ENCODE measurements at regions not wholly inside any gene's neighbourhood (a gene's known extent, or its start where the extent isn't known, plus 50 kb on each side); places are given as distances from the start of the nearest gene placed in this dataset.
A peak's percentile ranks its signal among the peaks of the same experiment; 100 is the strongest.

DNA sequence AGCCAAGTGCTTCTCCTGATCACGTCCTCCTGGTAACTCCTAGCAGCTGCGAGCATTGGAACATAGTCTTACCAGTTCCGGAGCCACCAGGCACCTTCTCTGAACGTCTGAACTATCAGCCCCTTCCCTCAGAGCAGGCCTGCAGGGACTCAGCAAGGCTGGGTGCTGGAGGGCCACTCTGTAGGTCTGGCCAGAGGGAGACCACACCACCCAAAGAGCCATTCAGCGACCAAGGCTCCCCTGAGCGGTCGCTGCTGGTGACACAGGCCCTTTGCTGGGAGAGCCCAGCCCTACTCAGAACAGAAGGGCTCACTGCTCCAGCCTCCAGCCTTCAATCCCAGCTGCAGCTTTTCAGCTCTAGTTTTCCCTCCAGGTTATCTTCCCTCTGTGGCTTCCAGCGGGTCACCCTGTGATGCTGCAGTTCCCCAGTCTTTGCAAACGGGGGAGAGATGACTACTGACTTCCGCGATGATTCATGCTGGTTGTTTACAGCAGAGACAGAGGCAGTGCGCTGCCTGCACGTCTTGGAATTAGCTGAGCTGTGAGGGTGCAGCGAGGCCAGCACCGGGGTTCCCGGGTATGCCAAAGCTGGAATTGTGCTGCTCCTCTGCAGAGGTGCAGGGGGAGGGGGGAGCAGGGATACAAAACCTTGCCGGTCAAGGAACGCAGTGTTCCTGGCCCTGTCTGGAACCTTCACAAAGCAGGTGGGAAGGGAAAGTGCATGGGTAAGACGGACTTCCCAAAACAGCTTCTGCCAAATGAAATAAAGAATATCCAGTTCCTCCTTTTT is 161.4 kb downstream of the LY86 start:
- H3K27ac ChIP-seq: peak overlapping the region in 7 of 8 donors; percentile 7 to 84 (median 61)
- DNase-seq: no peak
- no peaks in the 10 kb centered on the region for H3K9me3 ChIP-seq
- TF ChIP-seq, protein P1, sequence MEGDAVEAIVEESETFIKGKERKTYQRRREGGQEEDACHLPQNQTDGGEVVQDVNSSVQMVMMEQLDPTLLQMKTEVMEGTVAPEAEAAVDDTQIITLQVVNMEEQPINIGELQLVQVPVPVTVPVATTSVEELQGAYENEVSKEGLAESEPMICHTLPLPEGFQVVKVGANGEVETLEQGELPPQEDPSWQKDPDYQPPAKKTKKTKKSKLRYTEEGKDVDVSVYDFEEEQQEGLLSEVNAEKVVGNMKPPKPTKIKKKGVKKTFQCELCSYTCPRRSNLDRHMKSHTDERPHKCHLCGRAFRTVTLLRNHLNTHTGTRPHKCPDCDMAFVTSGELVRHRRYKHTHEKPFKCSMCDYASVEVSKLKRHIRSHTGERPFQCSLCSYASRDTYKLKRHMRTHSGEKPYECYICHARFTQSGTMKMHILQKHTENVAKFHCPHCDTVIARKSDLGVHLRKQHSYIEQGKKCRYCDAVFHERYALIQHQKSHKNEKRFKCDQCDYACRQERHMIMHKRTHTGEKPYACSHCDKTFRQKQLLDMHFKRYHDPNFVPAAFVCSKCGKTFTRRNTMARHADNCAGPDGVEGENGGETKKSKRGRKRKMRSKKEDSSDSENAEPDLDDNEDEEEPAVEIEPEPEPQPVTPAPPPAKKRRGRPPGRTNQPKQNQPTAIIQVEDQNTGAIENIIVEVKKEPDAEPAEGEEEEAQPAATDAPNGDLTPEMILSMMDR (IDR thresholded peaks at IDR 0.05 in 8 of 11, conservative IDR thresholded peaks at IDR 0.05 in 3 of 11): no peak
- TF ChIP-seq POLR2A (IDR thresholded peaks at IDR 0.05) (no peak), POLR2AphosphoS5 (IDR thresholded peaks at IDR 0.05) (peak; percentile 37 to 43 (median 41))
- H3K4me1 ChIP-seq: peaks cover 0 to 52% (median 16%) of the 10 kb centered on the region in 6 donors
- intact Hi-C loops (cut with DNase I; ENCODE audit: low total_unique reads): no loop called here
- no peaks in the 10 kb centered on the region for H3K27me3 ChIP-seq (replicated peaks in 1 of 7)
- 56 to 78% (median 64%) methylated on average over 18 to 19 of the region's 19 CpGs for WGBS, 5 donors
- no peaks in the 10 kb centered on the region for H3K36me3 ChIP-seq
- peak overlapping the region in 2 of 8 donors; percentile 5 to 27 for H3K4me3 ChIP-seq

DNA sequence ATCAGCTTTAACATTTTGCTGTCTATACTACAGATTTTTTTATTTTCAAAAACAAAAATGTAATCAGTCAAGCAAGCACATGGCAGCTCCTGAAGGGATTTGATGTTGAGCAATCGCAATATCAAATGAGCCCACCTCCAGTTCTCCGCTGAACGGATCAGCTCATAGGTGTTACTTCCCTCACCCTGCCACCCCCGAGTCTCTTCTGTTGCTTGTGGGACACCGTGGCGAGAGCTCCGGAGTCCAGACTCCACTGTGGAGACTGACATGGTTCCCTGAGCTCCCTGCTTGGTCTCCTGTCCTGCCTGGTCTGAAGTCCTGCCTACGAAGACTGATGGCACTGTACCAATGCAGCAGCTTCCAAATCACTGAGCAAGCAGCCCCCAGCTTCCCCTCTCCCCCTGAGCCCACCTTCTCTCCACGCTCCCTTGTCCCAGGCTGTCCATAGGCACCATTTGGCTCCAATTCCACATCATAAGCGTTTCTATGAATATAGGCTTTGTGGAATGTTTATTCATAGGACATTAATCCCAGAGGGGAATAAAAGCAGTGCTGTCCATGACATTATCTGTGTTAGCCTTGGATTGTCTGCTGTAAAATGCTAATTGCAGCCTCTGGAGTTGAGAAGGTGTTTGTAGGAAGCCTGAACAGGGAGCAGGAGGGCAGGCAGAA is 162.2 kb downstream of the LY86 start:
- no peak overlapping the region for H3K4me3 ChIP-seq
- WGBS, 5 donors: 80 to 92% (median 83%) methylated on average over 10 of the region's 10 CpGs
- no peaks in the 10 kb centered on the region for H3K27me3 ChIP-seq (replicated peaks in 1 of 7)
- peaks cover 0 to 52% (median 16%) of the 10 kb centered on the region in 6 donors for H3K4me1 ChIP-seq
- TF ChIP-seq POLR2A (IDR thresholded peaks at IDR 0.05): no peak
- no peak for TF ChIP-seq POLR2AphosphoS5 (IDR thresholded peaks at IDR 0.05)
- TF ChIP-seq, protein P1 (IDR thresholded peaks at IDR 0.05 in 8 of 11, conservative IDR thresholded peaks at IDR 0.05 in 3 of 11): no peak
- H3K27ac ChIP-seq: peak overlapping the region in 6 of 8 donors; percentile 11 to 84 (median 56)
- H3K36me3 ChIP-seq: no peaks in the 10 kb centered on the region
- no peak for DNase-seq
- intact Hi-C loops (cut with DNase I; ENCODE audit: low total_unique reads): no loop called here
- no peaks in the 10 kb centered on the region for H3K9me3 ChIP-seq

DNA sequence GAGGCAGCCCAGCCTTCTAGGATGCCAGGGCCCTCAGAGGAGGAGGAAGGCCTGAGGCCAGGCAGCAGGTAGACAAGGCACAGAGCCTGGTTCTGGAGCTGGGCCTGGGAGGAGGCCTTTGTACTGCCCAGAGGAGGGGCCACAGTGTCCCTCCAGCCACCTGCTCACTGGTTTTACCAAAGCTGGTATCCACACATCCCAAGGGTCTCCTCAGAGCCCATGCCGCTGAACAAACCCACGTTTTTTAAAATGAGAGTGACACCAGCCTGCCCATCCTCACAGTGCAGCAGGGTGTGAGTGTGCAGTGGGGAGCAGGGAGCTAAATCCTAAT is 162.7 kb downstream of the LY86 start:
- Histone ChIP-seq H3K27me3 (replicated peaks in 1 of 7) (no peaks in the 10 kb centered on the region), H3K9me3 (no peaks in the 10 kb centered on the region), H3K27ac (peak overlapping the region in 5 of 8 donors; percentile 11 to 84 (median 50)), H3K36me3 (no peaks in the 10 kb centered on the region), H3K4me3 (no peak overlapping the region), H3K4me1 (peaks cover 0 to 52% (median 16%) of the 10 kb centered on the region in 6 donors)
- TF ChIP-seq, protein P1 (IDR thresholded peaks at IDR 0.05 in 8 of 11, conservative IDR thresholded peaks at IDR 0.05 in 3 of 11): no peak
- TF ChIP-seq POLR2A (IDR thresholded peaks at IDR 0.05): no peak
- no peak for TF ChIP-seq POLR2AphosphoS5 (IDR thresholded peaks at IDR 0.05)
- intact Hi-C loops (cut with DNase I; ENCODE audit: low total_unique reads): no loop called here
- WGBS, 5 donors: 71 to 85% (median 76%) methylated on average over 2 of the region's 2 CpGs
- DNase-seq: no peak

DNA sequence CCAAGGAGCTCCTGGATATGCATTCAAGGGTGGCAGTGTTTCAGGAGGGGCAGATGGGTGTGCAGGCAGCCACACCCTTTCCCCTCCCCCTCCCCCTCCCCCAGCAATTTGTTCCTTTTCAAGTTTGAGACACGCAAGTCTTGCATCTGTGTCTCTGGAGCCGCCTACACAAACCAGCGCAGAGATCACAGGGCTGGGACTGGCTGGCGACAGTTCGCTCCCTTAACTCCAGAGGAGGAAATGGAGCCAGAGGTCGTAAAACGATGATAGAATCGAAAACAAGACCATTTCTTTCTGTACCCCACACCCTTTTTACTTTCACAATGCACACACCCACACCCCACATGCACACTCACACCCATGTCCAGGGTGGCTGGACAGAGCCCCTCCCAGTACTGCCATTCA is 163.1 kb downstream of the LY86 start:
- WGBS, 5 donors: 30 to 66% (median 50%) methylated on average over 8 of the region's 8 CpGs
- Histone ChIP-seq H3K36me3 (no peaks in the 10 kb centered on the region), H3K9me3 (no peaks in the 10 kb centered on the region), H3K27me3 (replicated peaks in 1 of 7) (no peaks in the 10 kb centered on the region), H3K4me1 (peaks cover 0 to 52% (median 16%) of the 10 kb centered on the region in 6 donors), H3K4me3 (no peak overlapping the region), H3K27ac (peak overlapping the region in 5 of 8 donors; percentile 11 to 84 (median 50))
- intact Hi-C loops (cut with DNase I; ENCODE audit: low total_unique reads): no loop called here
- TF ChIP-seq POLR2A (IDR thresholded peaks at IDR 0.05) (no peak), POLR2AphosphoS5 (IDR thresholded peaks at IDR 0.05) (no peak)
- TF ChIP-seq, protein P1 (IDR thresholded peaks at IDR 0.05 in 8 of 11, conservative IDR thresholded peaks at IDR 0.05 in 3 of 11): no peak
- no peak for DNase-seq
